Activated CD8-positive, alpha-beta memory T cell treated with anti-CD3 and anti-CD28 coated beads for 48 hours (primary cell): ENCODE measurements at regions not wholly inside any gene's neighbourhood (a gene's known extent, or its start where the extent isn't known, plus 50 kb on each side); places are given as distances from the start of the nearest gene placed in this dataset.
"Not testable (repeated sequence)": the region's sequence is repeated elsewhere in the genome, so short reads cannot be mapped to it uniquely, and the experiment has no call there.

Experiments used
- DNase-seq, 3 experiments: peaks; one replicate each; pipeline ENCODE4 v3.0.0-alpha.2; 2020; ENCODE audit warnings: low read depth in 2 of 3, low spot score in 2 of 3

DNA sequence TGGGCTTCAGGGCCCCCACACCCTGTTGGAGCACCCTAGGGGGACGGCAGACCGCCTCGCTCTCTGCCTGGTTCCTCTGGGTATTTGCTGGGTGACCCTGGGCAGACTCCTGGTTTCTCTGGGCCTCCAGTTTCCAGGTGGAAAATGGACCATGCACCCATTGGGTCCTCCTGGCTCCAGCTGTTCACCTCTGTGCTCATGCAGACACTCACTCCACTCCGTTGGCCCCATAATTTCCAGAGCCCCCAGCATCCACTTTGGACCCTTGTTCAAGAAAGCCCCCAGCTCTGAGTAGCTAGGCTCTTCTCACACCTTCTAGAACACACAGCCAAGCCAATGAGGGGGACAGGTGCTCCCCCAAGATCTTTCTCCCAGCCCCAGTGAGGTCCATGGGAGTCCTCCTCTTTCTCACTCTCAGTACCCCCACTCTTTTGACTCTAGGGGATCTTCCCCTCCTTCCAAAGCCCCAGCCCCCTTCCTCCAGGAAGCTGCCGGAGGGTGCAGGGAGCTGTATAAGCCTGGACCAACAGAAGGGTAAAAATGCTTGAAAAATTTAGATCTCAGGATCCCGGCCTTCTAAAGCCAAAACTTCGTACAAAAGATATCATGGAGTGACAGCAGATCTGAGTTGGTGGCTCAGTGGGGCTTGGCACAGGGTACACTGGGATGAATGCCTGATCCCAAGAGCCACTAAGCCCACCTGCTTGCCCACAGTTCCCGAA, 174.8 kb upstream of the RTL1 start:
- no peak for DNase-seq

DNA sequence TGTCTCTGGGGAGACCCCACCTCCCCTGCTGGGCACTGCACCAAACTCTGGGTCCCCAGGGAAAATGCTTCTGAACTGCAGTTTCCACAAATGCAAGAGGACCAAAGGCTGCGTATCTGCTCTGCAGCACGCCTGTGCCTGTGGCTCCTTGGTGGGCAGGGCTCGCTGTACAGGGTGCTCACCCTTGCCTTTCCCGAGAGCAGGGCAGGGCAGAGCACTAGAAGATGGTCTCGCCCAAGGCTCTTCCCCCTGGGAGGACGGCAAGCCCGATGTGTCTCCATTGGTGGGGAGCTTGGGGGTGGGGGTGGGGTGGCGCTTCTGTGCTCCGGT, 175.3 kb upstream of the RTL1 start:
- no peak for DNase-seq

DNA sequence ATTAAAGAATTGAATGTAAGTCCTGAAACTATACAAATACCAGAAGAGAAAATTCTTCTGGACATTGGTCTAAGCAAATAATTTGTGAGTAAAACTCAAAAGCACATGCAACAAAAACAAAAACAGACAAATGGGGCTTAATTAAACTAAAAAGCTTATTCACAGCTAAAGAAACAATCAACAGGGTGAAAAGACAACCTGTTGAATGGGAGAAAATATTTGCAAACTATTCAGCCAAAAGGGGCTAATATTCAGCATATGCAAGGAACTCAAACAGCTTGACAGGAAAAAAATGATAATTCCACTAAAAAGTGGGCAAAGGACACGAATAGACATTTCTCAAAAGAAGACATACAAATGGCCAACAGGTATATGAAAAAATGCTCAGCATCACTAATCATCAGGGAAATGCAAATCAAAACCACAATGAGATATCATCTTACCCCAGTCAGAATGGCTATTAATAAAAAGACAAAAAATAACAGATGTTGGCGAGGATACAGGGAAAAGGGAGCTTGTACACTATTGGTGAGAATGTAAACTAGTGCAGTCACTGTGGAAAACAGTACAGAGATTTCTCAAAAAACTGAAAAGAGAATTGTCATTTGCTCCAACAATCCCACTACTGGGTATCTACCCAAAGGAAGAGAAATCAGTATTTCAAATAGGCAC, 177.5 kb upstream of the RTL1 start:
- no peak for DNase-seq

GRCh38 chr14:101082036-101082435, 178.5 kb upstream of the RTL1 start:
- no peak for DNase-seq

DNA sequence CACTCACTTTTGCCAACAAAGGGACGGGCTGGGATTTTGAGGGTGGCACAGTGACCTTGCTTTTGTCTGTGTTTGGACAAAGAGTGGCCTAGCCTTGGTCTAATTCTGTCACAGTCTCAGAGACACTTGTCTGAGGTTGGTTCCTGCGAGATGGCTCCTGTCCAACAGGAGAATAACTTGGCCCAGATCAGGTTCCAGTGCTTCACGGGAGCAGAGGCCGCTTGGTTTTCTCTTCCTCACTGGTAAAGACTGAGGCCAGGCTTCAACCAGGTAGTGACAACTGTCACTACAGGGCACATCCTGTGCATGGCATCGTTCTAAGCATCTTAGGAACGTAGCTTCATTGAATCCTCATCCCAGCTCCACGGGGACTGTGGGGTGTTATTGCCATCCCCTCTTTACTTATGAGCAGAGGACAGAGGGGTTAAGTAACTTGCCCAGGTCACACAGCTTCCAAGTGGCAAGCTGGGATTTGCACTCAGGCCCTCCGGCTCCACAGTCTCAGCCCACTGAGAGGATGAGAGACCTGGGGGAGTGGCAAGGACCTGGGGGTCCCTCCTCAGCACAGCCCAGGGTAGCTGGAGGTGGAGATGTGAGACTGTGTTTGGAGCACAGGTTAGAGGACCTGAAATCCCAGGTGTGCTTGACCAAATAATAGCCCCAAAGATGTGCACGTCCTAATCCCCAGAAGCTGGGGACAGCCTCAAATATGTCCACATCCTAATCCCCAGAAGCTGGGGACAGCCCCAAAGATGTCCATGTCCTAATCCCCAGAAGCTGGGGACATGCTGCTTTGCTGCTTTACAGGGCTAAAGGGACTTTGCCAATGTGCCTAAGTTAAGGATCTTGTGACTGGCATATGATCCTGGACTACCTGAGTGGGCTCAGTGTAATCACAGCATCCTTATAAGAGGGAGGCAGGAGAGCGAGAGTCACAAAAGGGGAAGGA, 179.2 kb upstream of the RTL1 start:
- no peak for DNase-seq

DNA sequence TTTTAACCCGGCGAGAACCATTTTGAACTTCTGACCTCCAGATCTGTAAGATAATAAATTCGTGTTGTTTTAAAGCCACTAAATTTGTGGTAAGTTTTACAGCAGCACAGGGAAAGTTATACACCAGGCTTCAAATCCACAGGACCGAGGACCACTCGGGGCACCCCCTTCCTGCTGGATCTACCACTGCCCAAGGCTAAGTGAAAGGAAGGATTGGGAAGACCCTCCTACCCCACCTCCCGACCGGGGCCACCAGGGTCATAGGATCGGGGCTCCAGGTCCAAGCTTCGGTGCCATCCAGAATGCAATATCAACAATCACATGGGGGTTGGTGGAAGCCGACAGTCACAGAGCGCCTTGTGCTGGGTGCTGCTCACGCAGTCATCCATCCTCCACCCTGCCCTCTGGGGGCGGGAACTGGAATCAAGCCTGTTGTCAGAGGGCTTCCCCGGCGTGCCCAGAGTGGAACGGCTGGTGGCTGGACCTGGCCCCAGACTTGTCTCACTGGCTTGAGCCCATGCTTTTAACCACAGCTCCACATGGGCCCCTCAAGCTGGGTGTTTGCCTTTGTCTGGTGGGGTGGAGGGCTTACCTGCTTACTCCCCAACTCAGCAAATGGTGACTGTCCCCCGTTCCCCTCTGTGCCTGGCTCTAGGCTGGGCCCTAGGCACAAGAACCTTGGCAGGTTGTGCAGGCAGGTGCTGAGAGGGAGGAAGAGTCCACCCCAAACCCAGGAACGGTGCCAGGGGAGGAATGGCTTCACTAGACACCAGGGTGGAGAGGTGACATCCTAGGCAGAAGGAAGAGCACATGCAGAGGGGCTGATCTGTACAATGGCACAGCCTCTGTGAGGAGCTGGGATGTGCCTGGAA, 180.3 kb upstream of the RTL1 start:
- no peak for DNase-seq

DNA sequence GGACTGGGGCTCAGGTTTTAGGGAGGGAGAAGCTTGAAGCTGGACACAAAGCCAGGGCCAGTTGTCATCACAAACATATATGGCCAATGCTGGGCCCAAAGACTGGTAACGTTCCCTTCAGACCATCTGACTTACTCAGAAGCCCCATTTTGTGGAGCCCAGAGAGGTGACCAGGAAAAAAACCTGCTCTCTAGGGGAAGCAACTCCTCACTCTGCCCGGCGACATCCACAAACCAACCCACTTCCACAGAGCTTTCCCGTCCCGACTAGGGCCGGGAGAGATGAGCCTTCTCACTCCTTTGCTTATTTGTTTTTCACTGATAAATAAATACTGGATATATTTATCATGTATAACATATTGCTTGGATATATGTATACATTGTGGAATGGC, 180.9 kb upstream of the RTL1 start:
- DNase-seq, result no peak

DNA sequence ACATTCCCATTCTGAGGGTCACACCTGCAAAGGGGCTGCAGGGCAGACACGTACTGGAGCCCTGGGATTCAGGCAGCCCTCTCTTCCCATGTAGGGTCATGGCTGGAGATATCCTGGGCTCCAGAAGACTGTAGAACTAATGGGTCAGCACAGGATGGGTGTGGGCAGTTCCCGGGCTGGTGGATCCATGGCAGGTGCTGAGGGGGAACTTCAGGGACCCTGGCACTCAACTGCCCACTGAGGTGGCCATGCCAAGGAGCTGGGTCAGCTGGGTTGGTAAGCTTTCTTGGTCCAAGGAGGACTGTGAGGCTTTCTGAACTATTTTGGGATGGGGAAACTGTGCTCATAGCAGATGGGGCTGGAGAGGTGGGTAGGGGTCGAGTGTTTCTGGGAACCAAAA, 183.4 kb upstream of the RTL1 start:
- DNase-seq, result no peak

- no peak for DNase-seq
Measured at GRCh38 chr14:101087614-101088394, 184.3 kb upstream of the RTL1 start.

DNA sequence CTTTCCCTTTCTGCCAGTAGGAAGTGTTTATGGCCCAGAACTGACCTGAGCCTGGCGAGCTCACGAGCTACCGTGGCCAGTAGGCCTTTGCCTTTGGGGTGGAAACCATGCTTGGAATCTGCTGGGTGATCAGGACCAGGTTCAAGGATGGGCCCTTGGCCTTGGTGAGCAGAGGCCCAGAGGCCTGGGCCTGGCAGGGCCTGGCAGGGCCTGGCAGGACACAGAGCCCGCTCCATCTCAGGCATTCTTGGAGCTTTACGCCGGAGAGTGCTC, 184.8 kb upstream of the RTL1 start:
- no peak for DNase-seq

- no peak for DNase-seq
Measured at GRCh38 chr14:101088714-101089113, 185.2 kb upstream of the RTL1 start.

GRCh38 chr14:101090478-101090877, 187.0 kb upstream of the RTL1 start:
- not testable (repeated sequence) for DNase-seq

- no peak for DNase-seq
Measured at GRCh38 chr14:101090976-101091375, 187.5 kb upstream of the RTL1 start.

- not testable (repeated sequence) for DNase-seq
Measured at GRCh38 chr14:101094916-101095315, 191.4 kb upstream of the RTL1 start.

- DNase-seq, result no peak
Measured at GRCh38 chr14:101096551-101096950, 193.0 kb upstream of the RTL1 start.

- DNase-seq, result no peak
Measured at GRCh38 chr14:101097109-101097793, 193.7 kb upstream of the RTL1 start.

DNA sequence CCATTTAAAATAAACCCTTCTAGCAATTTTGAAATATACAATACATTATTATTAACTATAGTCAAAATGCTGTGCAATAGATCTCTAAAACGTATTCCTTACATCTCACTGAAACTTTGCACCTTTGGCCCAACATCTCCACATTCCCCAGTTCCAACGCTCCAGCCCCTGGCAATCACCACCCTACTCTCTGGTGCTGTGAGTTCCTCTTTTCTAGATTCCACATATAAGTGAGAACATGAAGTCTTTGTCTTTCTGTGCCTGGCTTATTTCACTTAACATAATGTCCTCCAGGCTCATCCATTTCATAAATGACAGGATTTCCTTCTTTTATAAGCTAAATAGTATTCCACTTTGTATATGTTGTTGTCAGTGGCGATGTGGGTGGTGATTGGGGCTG, 194.7 kb upstream of the RTL1 start:
- no peak for DNase-seq

- DNase-seq, result no peak
Measured at GRCh38 chr14:101098641-101099040, 195.1 kb upstream of the RTL1 start.

DNA sequence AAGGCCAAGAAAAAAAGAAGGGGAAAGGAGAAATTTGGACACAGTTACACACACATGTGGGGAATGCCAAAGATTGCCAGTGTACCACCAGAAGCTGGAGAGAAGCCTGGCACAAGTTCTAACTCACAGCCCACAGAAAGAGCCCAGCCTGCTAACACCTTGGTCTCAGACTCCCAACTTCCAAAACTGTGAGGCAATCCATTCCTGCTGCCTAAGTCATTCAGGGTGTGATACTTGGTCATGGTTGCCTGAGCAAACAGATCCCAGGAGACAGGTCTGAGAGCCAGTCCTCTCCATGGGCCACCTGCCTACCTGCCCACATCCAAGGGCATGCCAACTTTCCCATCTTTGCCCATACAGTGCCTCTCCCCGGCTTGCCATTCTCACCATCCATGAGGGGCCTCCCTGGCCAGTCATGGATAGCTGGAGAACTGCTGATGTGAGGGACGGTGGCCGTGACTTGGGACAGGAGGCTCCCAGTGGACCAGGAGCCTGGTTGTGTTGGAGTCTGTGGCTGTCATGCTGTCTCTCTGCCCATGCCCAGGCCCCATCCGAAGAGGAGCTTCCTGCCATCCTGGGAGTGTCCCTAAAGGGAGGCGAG, 198.0 kb upstream of the RTL1 start:
- no peak for DNase-seq

- no peak for DNase-seq
Measured at GRCh38 chr14:101102875-101103274, 199.4 kb upstream of the RTL1 start.
